Endodermal cell (in vitro differentiated cells): ENCODE measurements at regions not wholly inside any gene's neighbourhood (a gene's known extent, or its start where the extent isn't known, plus 50 kb on each side); places are given as distances from the start of the nearest gene placed in this dataset.

ENCODE experiments used
- DNase-seq: peaks from one replicate; pipeline ENCODE4 v3.0.0-alpha.2; 2017
- H3K27ac ChIP-seq: 2 replicates; pipeline ENCODE4 v1.5.1; 2013; ENCODE audit warnings: mild to moderate bottlenecking, low read depth, low read length, moderate library complexity
- H3K27me3 ChIP-seq: 2 replicates; pipeline ENCODE4 v1.6.1; 2013; ENCODE audit warnings: mild to moderate bottlenecking, low read length, moderate library complexity; ENCODE audit not compliant: insufficient read depth, control insufficient read depth, poor library complexity, severe bottlenecking
- H3K36me3 ChIP-seq: 2 replicates; pipeline ENCODE4 v1.7.0; 2013; ENCODE audit warnings: mild to moderate bottlenecking, low read length, moderate library complexity; ENCODE audit not compliant: control insufficient read depth, insufficient read depth
- H3K4me1 ChIP-seq: one replicate; pipeline ENCODE4 v1.7.0; 2013; ENCODE audit warnings: low read length; ENCODE audit not compliant: control insufficient read depth, insufficient read depth
- H3K4me3 ChIP-seq: 2 replicates; pipeline ENCODE4 v1.5.1; 2013; ENCODE audit warnings: mild to moderate bottlenecking, low read length, moderate library complexity
- H3K9ac ChIP-seq: 2 replicates; pipeline ENCODE4 v1.6.1; 2013; ENCODE audit warnings: mild to moderate bottlenecking, low read length, moderate library complexity; ENCODE audit not compliant: poor library complexity, severe bottlenecking; ENCODE audit errors: extremely low read depth
- H3K9me3 ChIP-seq: 2 replicates; pipeline ENCODE4 v1.6.1; 2013; ENCODE audit warnings: mild to moderate bottlenecking, low read length, moderate library complexity; ENCODE audit not compliant: control insufficient read depth
- H3K27ac Mint-ChIP-seq: 2 replicates; pipeline ENCODE4 v1.8.0; 2020; ENCODE audit warnings: mixed read lengths
- H3K27me3 Mint-ChIP-seq: 2 replicates; pipeline ENCODE4 v1.8.0; 2021; ENCODE audit warnings: mild to moderate bottlenecking, mixed read lengths; ENCODE audit not compliant: insufficient read depth
- H3K36me3 Mint-ChIP-seq: 2 replicates; pipeline ENCODE4 v1.8.0; 2020; ENCODE audit warnings: low read depth, mixed read lengths
- H3K4me1 Mint-ChIP-seq: 2 replicates; pipeline ENCODE4 v1.8.0; 2020; ENCODE audit warnings: mixed read lengths
- H3K4me3 Mint-ChIP-seq: 2 replicates; pipeline ENCODE4 v1.8.0; 2020; ENCODE audit warnings: mild to moderate bottlenecking, moderate library complexity, mixed read lengths
- H3K9me3 Mint-ChIP-seq: 2 replicates; pipeline ENCODE4 v1.8.0; 2020; ENCODE audit warnings: mild to moderate bottlenecking, mixed read lengths
- WGBS, 2 experiments: methylation state at CpG; one replicate each; pipeline versions ENCODE4 v1.1.5 to v1.1.7; 2013; ENCODE audit warnings: missing lambda C conversion rate in 2 of 2, mixed read lengths in 1 of 2; ENCODE audit not compliant: insufficient coverage in 1 of 2, insufficient read length in 1 of 2; 5-methylcytosine and 5-hydroxymethylcytosine counted together
- TF ChIP-seq, protein P1 (sequence below): fragments of 200-600 bp; sonication (generic); conservative IDR thresholded peaks from 2 replicates; pipeline ENCODE4 v1.5.0; 2021; ENCODE audit warnings: antibody characterized with exemption, mild to moderate bottlenecking

DNA sequence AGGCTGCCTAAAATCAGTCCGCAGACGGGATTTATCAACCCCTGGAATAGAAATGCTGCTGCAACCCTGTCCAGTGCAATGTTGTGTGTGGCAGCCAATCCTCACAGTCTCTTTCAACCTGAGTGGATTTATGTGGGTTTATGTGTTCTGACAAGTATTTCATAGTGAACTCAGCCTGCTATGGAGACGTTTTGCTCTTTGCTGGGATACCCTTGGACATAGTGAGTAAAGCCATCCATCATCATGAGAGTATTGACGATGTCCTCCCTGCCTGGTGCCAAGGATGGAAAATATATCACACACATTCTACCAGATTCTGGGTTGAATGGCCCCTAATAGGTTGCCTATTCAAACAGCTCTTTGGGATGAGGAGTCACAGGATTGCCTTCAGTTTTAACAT lies 219.1 kb downstream of the SOCS6 start:
- no peak overlapping the region for H3K27ac ChIP-seq
- TF ChIP-seq, protein P1, sequence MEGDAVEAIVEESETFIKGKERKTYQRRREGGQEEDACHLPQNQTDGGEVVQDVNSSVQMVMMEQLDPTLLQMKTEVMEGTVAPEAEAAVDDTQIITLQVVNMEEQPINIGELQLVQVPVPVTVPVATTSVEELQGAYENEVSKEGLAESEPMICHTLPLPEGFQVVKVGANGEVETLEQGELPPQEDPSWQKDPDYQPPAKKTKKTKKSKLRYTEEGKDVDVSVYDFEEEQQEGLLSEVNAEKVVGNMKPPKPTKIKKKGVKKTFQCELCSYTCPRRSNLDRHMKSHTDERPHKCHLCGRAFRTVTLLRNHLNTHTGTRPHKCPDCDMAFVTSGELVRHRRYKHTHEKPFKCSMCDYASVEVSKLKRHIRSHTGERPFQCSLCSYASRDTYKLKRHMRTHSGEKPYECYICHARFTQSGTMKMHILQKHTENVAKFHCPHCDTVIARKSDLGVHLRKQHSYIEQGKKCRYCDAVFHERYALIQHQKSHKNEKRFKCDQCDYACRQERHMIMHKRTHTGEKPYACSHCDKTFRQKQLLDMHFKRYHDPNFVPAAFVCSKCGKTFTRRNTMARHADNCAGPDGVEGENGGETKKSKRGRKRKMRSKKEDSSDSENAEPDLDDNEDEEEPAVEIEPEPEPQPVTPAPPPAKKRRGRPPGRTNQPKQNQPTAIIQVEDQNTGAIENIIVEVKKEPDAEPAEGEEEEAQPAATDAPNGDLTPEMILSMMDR: no peak
- no peaks in the 10 kb centered on the region for H3K4me1 ChIP-seq
- H3K36me3 ChIP-seq: no peaks in the 10 kb centered on the region
- no peak for DNase-seq
- Mint-ChIP-seq H3K27ac (no peak overlapping the region), H3K9me3 (no peaks in the 10 kb centered on the region), H3K36me3 (no peaks in the 10 kb centered on the region), H3K27me3 (no peaks in the 10 kb centered on the region), H3K4me3 (no peak overlapping the region), H3K4me1 (peaks cover 3% of the 10 kb centered on the region)
- H3K9ac ChIP-seq: no peak overlapping the region
- no peak overlapping the region for H3K4me3 ChIP-seq
- H3K27me3 ChIP-seq: no peaks in the 10 kb centered on the region
- peaks cover 14% of the 10 kb centered on the region for H3K9me3 ChIP-seq
- WGBS, 2 experiments: 73 to 100% methylated on average over 2 to 4 of the region's 4 CpGs

DNA sequence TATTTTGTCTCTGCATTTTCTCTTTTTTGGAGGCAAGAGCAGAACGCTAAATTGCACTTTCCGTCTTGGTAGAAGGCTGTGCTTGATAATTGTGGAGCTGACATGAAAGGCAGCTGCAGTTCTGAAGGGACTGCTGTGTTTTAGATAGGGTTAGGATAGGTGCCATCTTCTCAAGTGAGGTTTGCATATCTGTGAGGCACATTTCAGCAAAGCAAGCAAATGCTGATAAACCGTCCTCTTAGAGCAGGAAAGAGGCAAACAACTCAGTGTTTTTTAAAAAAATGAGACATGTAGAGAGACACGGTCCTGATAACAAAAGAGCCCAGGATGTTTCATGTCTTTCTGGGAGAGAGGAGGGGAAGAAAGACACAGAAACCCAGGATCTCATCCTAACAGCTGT lies 217.7 kb downstream of the SOCS6 start:
- Histone ChIP-seq H3K27ac (no peak overlapping the region), H3K4me3 (no peak overlapping the region), H3K9me3 (peaks cover 9% of the 10 kb centered on the region), H3K4me1 (no peaks in the 10 kb centered on the region), H3K9ac (no peak overlapping the region), H3K36me3 (no peaks in the 10 kb centered on the region), H3K27me3 (no peaks in the 10 kb centered on the region)
- WGBS, 2 experiments: 70 to 79% methylated on average over 2 to 4 of the region's 4 CpGs
- H3K27ac Mint-ChIP-seq: no peak overlapping the region
- H3K27me3 Mint-ChIP-seq: no peaks in the 10 kb centered on the region
- no peaks in the 10 kb centered on the region for H3K9me3 Mint-ChIP-seq
- no peaks in the 10 kb centered on the region for H3K36me3 Mint-ChIP-seq
- TF ChIP-seq, protein P1: no peak
- no peak for DNase-seq
- peaks cover 3% of the 10 kb centered on the region for H3K4me1 Mint-ChIP-seq
- H3K4me3 Mint-ChIP-seq: no peak overlapping the region

DNA sequence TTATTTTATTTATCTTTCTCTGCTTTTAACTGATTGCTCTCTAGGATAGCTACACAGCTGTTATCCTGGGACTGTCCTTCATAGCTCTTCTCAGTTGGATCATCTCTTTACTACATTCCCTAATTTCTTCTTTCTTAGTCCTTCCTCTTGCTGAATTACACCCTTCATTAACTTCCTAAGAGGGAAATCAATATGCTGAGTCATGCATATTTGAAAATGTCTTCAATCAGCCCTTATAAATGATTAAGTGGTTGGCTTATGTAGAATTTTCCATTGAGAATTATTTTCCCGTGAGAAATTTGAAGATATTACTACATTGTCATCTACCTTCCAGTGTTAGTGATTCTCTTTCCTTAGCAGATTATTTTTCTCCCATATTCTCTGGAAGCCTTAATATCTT lies 214.2 kb downstream of the SOCS6 start:
- Mint-ChIP-seq H3K9me3 (no peaks in the 10 kb centered on the region), H3K36me3 (no peaks in the 10 kb centered on the region), H3K4me3 (no peak overlapping the region), H3K4me1 (peaks cover 3% of the 10 kb centered on the region), H3K27me3 (peaks cover 5% of the 10 kb centered on the region), H3K27ac (no peak overlapping the region)
- WGBS, 2 experiments: 83% methylated on average over 1 of the region's 1 CpG; no CpG with 5 or more reads in 1 of the 2 experiments
- DNase-seq: no peak
- H3K27ac ChIP-seq: no peak overlapping the region
- H3K9me3 ChIP-seq: no peaks in the 10 kb centered on the region
- no peak overlapping the region for H3K4me3 ChIP-seq
- H3K4me1 ChIP-seq: no peaks in the 10 kb centered on the region
- no peak overlapping the region for H3K9ac ChIP-seq
- no peaks in the 10 kb centered on the region for H3K27me3 ChIP-seq
- H3K36me3 ChIP-seq: no peaks in the 10 kb centered on the region
- TF ChIP-seq, protein P1: no peak
